Chondrocyte (in vitro differentiated cells): ENCODE measurements at regions not wholly inside any gene's neighbourhood (a gene's known extent, or its start where the extent isn't known, plus 50 kb on each side); places are given as distances from the start of the nearest gene placed in this dataset.

Experiments used
- DNase-seq: peaks from one replicate; pipeline ENCODE4 v3.0.0; 2021; ENCODE audit warnings: mixed read lengths, low spot score
- H3K27ac Mint-ChIP-seq: one replicate; pipeline ENCODE4 v1.8.0; 2021; ENCODE audit warnings: mild to moderate bottlenecking, moderate library complexity, mixed read lengths; ENCODE audit not compliant: unreplicated experiment
- H3K27me3 Mint-ChIP-seq: 2 replicates; pipeline ENCODE4 v1.8.0; 2021; ENCODE audit warnings: low read depth, mixed read lengths
- H3K36me3 Mint-ChIP-seq: 2 replicates; pipeline ENCODE4 v1.8.0; 2021; ENCODE audit warnings: low read depth, mixed read lengths
- H3K4me1 Mint-ChIP-seq: 2 replicates; pipeline ENCODE4 v1.8.0; 2021; ENCODE audit warnings: low read depth, mild to moderate bottlenecking, mixed read lengths
- H3K4me3 Mint-ChIP-seq: one replicate; pipeline ENCODE4 v1.8.0; 2021; ENCODE audit warnings: mild to moderate bottlenecking, moderate library complexity, mixed read lengths; ENCODE audit not compliant: unreplicated experiment
- H3K9me3 Mint-ChIP-seq: 2 replicates; pipeline ENCODE4 v1.8.0; 2021; ENCODE audit warnings: low read depth, mixed read lengths
- TF ChIP-seq, protein P1 (sequence below): fragments of 200-600 bp; sonication (generic); IDR thresholded peaks from 2 replicates; pipeline ENCODE4 v1.5.0; 2021; ENCODE audit warnings: antibody characterized with exemption, mild to moderate bottlenecking, moderate library complexity

DNA sequence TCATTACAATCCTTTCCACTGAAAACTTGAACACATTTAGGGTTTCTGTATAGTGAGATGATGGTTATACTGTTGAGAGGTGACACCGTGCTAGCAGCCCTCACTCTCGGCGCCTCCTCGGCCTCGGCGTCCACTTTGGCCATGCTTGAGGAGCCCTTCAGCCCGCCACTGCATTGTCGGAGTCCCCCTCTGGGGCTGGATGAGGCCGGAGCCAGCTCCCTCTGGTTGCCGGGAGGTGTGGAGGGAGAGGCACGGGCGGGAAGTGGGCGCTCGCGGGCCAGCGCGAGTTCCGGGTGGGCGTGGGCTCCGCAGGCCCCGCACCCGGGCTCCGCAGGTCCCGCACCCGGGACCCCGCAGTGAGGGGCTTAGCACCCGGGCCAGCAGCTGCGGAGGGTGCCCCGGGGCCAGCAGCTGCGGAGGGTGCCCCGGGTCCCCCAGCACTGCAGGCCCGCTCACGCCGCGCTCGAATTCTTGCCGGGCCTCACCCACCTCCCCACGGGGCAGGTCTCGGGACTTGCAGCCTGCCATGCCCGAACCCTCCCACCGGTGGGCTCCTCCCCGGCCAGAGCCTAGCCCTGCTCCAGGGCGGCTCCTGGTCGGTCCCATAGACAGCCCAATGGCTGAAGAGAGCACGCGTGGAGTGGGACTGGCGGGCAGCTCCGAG is 145.9 kb upstream of the ZNF608 start:
- Mint-ChIP-seq H3K9me3 (no peaks in the 10 kb centered on the region), H3K4me1 (peaks cover 33% of the 10 kb centered on the region), H3K36me3 (no peaks in the 10 kb centered on the region), H3K4me3 (no peak overlapping the region), H3K27ac (no peak overlapping the region), H3K27me3 (no peaks in the 10 kb centered on the region)
- no peak for DNase-seq
- TF ChIP-seq, protein P1, sequence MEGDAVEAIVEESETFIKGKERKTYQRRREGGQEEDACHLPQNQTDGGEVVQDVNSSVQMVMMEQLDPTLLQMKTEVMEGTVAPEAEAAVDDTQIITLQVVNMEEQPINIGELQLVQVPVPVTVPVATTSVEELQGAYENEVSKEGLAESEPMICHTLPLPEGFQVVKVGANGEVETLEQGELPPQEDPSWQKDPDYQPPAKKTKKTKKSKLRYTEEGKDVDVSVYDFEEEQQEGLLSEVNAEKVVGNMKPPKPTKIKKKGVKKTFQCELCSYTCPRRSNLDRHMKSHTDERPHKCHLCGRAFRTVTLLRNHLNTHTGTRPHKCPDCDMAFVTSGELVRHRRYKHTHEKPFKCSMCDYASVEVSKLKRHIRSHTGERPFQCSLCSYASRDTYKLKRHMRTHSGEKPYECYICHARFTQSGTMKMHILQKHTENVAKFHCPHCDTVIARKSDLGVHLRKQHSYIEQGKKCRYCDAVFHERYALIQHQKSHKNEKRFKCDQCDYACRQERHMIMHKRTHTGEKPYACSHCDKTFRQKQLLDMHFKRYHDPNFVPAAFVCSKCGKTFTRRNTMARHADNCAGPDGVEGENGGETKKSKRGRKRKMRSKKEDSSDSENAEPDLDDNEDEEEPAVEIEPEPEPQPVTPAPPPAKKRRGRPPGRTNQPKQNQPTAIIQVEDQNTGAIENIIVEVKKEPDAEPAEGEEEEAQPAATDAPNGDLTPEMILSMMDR = no peak

DNA sequence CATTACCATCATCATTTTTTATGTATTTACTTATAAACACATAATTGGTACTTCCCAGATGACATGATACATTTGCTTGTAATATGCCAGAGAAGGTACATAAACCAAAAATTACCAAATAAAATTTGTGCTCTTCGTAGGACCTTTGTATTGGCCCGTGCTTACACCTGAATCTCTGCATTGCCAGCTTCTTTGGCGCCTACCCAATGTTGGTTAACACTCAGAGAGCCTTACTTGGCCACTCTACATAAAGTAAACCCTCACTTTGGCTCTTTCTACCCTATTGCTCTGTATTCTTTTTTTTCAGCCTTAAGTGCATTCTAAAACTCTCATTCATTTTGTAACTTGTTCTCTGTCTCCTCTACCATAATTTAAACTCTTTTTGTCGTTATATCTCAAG is 148.1 kb upstream of the ZNF608 start:
- Mint-ChIP-seq H3K4me3 (no peak overlapping the region), H3K9me3 (no peaks in the 10 kb centered on the region), H3K4me1 (peaks cover 11% of the 10 kb centered on the region), H3K36me3 (no peaks in the 10 kb centered on the region), H3K27ac (no peak overlapping the region), H3K27me3 (no peaks in the 10 kb centered on the region)
- TF ChIP-seq, protein P1 = no peak
- no peak for DNase-seq

DNA sequence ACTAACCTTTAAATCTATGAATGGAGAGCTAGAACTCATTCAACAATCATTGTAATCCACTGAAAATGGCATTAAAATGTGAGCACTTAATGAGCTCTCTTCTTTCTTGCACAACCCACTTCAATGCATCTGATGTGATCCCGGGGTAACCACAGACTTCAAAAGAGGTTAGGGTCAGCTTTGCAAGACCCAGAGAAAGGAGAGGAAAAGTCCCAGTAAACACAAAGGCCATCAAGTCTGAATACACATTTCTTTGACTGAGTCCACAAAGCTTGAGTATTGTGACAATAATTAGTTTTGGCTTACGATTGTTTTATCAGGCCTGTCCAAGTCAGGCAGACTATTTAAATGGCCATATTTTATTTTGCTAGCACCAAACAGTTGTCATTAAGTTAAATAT is 148.8 kb upstream of the ZNF608 start:
- Mint-ChIP-seq H3K27me3 (no peaks in the 10 kb centered on the region), H3K4me1 (peaks cover 6% of the 10 kb centered on the region), H3K9me3 (no peaks in the 10 kb centered on the region), H3K4me3 (no peak overlapping the region), H3K36me3 (no peaks in the 10 kb centered on the region), H3K27ac (no peak overlapping the region)
- TF ChIP-seq, protein P1 = no peak
- no peak for DNase-seq

DNA sequence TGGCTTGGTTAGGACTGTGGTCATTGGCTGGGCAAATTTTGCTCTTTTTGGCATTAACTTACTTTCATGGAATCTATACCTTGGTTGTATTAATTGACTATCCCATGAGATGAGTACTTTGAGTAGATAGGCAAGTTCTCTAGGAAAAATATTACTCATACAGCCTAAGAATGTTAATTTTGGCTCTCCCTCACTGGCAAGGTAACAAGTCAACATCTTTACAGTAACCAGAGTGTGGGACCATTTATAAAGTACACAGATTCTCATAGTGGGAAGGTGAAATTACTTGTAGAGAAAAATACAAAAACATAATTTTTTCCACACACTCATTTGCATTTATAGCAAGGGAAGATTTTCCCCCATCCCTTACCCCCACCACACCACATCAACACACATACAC is 154.6 kb upstream of the ZNF608 start:
- Mint-ChIP-seq H3K27ac (no peak overlapping the region), H3K4me3 (no peak overlapping the region), H3K9me3 (no peaks in the 10 kb centered on the region), H3K4me1 (peaks cover 38% of the 10 kb centered on the region), H3K36me3 (no peaks in the 10 kb centered on the region), H3K27me3 (no peaks in the 10 kb centered on the region)
- no peak for DNase-seq
- TF ChIP-seq, protein P1 = no peak

DNA sequence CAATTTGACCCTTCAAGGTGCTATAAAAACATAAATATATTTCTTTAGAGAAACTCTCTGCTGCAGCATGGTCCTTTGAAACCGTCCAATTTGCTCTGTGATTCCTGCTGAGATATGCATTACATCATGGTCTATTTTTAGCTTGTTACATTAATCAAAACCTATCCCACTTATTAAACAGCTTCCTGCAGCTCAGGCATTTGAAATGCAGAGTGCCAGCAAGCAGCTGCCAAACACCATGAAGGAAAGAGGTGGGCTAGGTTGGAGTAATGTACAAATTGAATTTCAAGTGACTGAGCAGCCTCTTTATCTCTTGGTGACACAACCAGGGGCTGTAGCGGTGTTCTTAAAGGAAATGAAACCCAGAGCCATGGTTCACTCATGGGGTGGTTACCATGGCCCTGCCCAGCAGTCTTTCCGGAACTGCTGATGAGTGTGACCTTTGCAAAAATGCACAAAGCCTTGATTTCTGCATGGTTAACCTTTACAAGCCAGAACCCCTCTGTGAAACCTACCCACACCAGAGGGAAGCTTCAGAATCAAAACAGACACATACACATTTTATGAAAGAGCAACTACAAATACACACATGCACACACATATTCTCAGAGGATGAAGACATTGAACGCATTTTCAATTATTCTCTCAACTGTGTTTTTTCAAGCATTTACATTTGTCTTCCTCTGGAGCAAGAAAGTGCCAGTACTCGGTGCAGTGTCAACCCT is 155.8 kb upstream of the ZNF608 start:
- Mint-ChIP-seq H3K4me3 (no peak overlapping the region), H3K4me1 (peaks cover 45% of the 10 kb centered on the region), H3K36me3 (no peaks in the 10 kb centered on the region), H3K27me3 (no peaks in the 10 kb centered on the region), H3K27ac (no peak overlapping the region), H3K9me3 (no peaks in the 10 kb centered on the region)
- TF ChIP-seq, protein P1 = no peak
- no peak for DNase-seq
